ENCODE measurements at regions not wholly inside any gene's neighbourhood (a gene's known extent, or its start where the extent isn't known, plus 50 kb on each side); places are given as distances from the start of the nearest gene placed in this dataset.

DNA sequence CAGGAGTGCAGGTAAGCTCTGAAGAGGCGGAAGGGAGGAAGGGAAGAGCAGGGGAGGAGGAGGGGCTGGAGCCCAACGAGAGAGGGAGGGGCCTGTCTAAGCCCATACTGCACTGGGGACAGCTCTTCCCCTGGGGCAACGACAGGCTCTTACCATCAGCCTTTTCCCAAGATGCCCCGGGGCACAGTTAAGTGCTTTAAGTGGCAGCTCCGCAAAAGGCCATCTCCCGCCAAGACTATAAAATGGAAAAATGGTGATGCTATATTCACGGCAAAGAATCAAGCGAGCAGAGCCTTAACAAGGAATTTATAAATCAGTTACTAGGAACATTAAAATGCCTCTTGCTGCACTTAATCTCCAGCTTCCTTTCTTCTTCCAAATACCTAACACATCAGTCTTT is 110.2 kb upstream of the NLRP1 start:
- TF ChIP-seq REST (IDR thresholded peaks at IDR 0.05; ENCODE audit: insufficient replicate concordance, low read depth) (no peak), GABPA (IDR thresholded peaks at IDR 0.05; ENCODE audit: low read depth) (no peak), POLR2AphosphoS5 (IDR thresholded peaks at IDR 0.05; ENCODE audit: low read depth) (no peak), SPI1 (IDR thresholded peaks at IDR 0.05; ENCODE audit: borderline replicate concordance, low read depth) (no peak)
- TF ChIP-seq, protein P1, sequence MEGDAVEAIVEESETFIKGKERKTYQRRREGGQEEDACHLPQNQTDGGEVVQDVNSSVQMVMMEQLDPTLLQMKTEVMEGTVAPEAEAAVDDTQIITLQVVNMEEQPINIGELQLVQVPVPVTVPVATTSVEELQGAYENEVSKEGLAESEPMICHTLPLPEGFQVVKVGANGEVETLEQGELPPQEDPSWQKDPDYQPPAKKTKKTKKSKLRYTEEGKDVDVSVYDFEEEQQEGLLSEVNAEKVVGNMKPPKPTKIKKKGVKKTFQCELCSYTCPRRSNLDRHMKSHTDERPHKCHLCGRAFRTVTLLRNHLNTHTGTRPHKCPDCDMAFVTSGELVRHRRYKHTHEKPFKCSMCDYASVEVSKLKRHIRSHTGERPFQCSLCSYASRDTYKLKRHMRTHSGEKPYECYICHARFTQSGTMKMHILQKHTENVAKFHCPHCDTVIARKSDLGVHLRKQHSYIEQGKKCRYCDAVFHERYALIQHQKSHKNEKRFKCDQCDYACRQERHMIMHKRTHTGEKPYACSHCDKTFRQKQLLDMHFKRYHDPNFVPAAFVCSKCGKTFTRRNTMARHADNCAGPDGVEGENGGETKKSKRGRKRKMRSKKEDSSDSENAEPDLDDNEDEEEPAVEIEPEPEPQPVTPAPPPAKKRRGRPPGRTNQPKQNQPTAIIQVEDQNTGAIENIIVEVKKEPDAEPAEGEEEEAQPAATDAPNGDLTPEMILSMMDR (IDR thresholded peaks at IDR 0.05; ENCODE audit: insufficient read depth, low read length): no peak
- no peak for DNase-seq (ENCODE audit: low read depth in 1 of 2, low spot score in 1 of 2)
- no peak overlapping the region for H3K4me3 ChIP-seq (replicated peaks; ENCODE audit: insufficient read depth, low read length)
- no peak overlapping the region for H3K27ac ChIP-seq (replicated peaks)
- H3K27me3 ChIP-seq (ENCODE audit: insufficient read depth, poor library complexity, severe bottlenecking): no peaks in the 10 kb centered on the region

GRCh38 chr17:5695480-5695879 is 111.2 kb upstream of the NLRP1 start:
- Histone ChIP-seq H3K4me3 (replicated peaks; ENCODE audit: insufficient read depth, low read length) (no peak overlapping the region), H3K27ac (replicated peaks) (no peak overlapping the region), H3K27me3 (ENCODE audit: insufficient read depth, poor library complexity, severe bottlenecking) (no peaks in the 10 kb centered on the region)
- TF ChIP-seq SPI1 (IDR thresholded peaks at IDR 0.05; ENCODE audit: borderline replicate concordance, low read depth) (no peak), POLR2AphosphoS5 (IDR thresholded peaks at IDR 0.05; ENCODE audit: low read depth) (no peak), REST (IDR thresholded peaks at IDR 0.05; ENCODE audit: insufficient replicate concordance, low read depth) (no peak), GABPA (IDR thresholded peaks at IDR 0.05; ENCODE audit: low read depth) (no peak)
- TF ChIP-seq, protein P1 (IDR thresholded peaks at IDR 0.05; ENCODE audit: insufficient read depth, low read length): no peak
- no peak for DNase-seq (ENCODE audit: low read depth in 1 of 2, low spot score in 1 of 2)

DNA sequence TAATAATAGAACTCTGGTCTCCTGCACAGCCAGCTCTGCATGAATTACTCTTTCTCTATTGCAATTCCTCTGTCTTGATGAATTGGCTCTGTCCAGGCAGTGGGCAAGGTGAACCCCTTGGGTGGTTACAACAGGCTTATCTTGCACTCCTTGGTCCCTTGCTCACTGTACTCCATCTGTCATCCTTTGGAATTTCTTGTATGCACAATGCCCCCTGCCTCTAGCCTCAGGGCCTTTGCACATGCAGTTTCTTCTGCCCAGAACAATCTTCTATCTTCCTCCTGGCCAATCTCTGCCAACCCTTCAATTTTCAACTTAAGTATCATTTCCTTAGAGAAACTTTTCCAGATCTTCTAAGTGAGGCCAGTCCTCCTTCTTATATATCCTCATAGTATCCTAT is 114.7 kb upstream of the NLRP1 start:
- DNase-seq (ENCODE audit: low read depth in 1 of 2, low spot score in 1 of 2): no peak
- TF ChIP-seq REST (IDR thresholded peaks at IDR 0.05; ENCODE audit: insufficient replicate concordance, low read depth): no peak
- TF ChIP-seq SPI1 (IDR thresholded peaks at IDR 0.05; ENCODE audit: borderline replicate concordance, low read depth): no peak
- no peak for TF ChIP-seq POLR2AphosphoS5 (IDR thresholded peaks at IDR 0.05; ENCODE audit: low read depth)
- TF ChIP-seq GABPA (IDR thresholded peaks at IDR 0.05; ENCODE audit: low read depth): no peak
- TF ChIP-seq, protein P1 (IDR thresholded peaks at IDR 0.05; ENCODE audit: insufficient read depth, low read length): no peak
- no peak overlapping the region for H3K27ac ChIP-seq (replicated peaks)
- no peak overlapping the region for H3K4me3 ChIP-seq (replicated peaks; ENCODE audit: insufficient read depth, low read length)
- H3K27me3 ChIP-seq (ENCODE audit: insufficient read depth, poor library complexity, severe bottlenecking): no peaks in the 10 kb centered on the region

Measured in HL-60 (cell line).